Forelimb muscle (tissue), 1 donor: ENCODE measurements at regions not wholly inside any gene's neighbourhood (a gene's known extent, or its start where the extent isn't known, plus 50 kb on each side); places are given as distances from the start of the nearest gene placed in this dataset.

ENCODE experiments used
- DNase-seq: peaks from one replicate; pipeline ENCODE4 v3.0.0-alpha.2; 2013; ENCODE audit warnings: low read depth

GRCh38 chr20:11128721-11129120, 454.9 kb upstream of the JAG1 start:
- no peak for DNase-seq

- DNase-seq: no peak
Measured at GRCh38 chr20:11130554-11131166, 456.9 kb upstream of the JAG1 start.

- DNase-seq: no peak
Measured at GRCh38 chr20:11132819-11133415, 459.1 kb upstream of the JAG1 start.

GRCh38 chr20:11136691-11137090, 462.9 kb upstream of the JAG1 start:
- no peak for DNase-seq

GRCh38 chr20:11137688-11138087, 463.9 kb upstream of the JAG1 start:
- DNase-seq: no peak

GRCh38 chr20:11140359-11140758, 466.6 kb upstream of the JAG1 start:
- no peak for DNase-seq

- DNase-seq: no peak
Measured at GRCh38 chr20:11143481-11143880, 469.7 kb upstream of the JAG1 start.

GRCh38 chr20:11144114-11144950, 470.5 kb upstream of the JAG1 start:
- no peak for DNase-seq

GRCh38 chr20:11145616-11146015, 471.8 kb upstream of the JAG1 start:
- DNase-seq: no peak

- DNase-seq: no peak
Measured at GRCh38 chr20:11153819-11154218, 480.0 kb upstream of the JAG1 start.

- DNase-seq: no peak
Measured at GRCh38 chr20:11155156-11155756, 481.5 kb upstream of the JAG1 start.

- DNase-seq: no peak
Measured at GRCh38 chr20:11156922-11157321, 483.1 kb upstream of the JAG1 start.

- DNase-seq: no peak
Measured at GRCh38 chr20:11158146-11158545, 484.3 kb upstream of the JAG1 start.

GRCh38 chr20:11158589-11158988, 484.8 kb upstream of the JAG1 start:
- DNase-seq: no peak

- DNase-seq: no peak
Measured at GRCh38 chr20:11159728-11160127, 485.9 kb upstream of the JAG1 start.

GRCh38 chr20:11162026-11162775, 488.4 kb upstream of the JAG1 start:
- DNase-seq: no peak

GRCh38 chr20:11165789-11166188, 492.0 kb upstream of the JAG1 start:
- DNase-seq: no peak

GRCh38 chr20:11166712-11167111, 492.9 kb upstream of the JAG1 start:
- no peak for DNase-seq

- DNase-seq: no peak
Measured at GRCh38 chr20:11168026-11168425, 494.2 kb upstream of the JAG1 start.

- DNase-seq: no peak
Measured at GRCh38 chr20:11170025-11170424, 496.2 kb upstream of the JAG1 start.

GRCh38 chr20:11170565-11170964, 496.8 kb upstream of the JAG1 start:
- DNase-seq: no peak

- DNase-seq: no peak
Measured at GRCh38 chr20:11172881-11173280, 499.1 kb upstream of the JAG1 start.
